IMR-90 (cell line): ENCODE measurements at regions not wholly inside any gene's neighbourhood (a gene's known extent, or its start where the extent isn't known, plus 50 kb on each side); places are given as distances from the start of the nearest gene placed in this dataset.

Experiments
- ATAC-seq: fragments of 200-7000 bp; cut with Tn5 transposase; 2 replicates; pipeline ENCODE4 v1.9.1; 2020; ENCODE audit warnings: low read depth, mild to moderate bottlenecking, moderate library complexity
- BruUV-seq: library from RNA; stranded (reverse); fragments of 400-500 nt; replicated peaks from 2 replicates; lab custom pipeline; 2021; lab: Mats Ljungman, UMichigan
- CTCF ChIA-PET: fragments of 300-600 bp; formaldehyde crosslinking; extraction: SDS; loops from one replicate; lab custom pipeline; 2021; ENCODE audit warnings: antibody characterized with exemption; lab: Yijun Ruan, JAX
- POLR2A ChIA-PET: fragments of 300-600 bp; sonication (Branson Sonifier 250); formaldehyde crosslinking; loops from one replicate; lab custom pipeline; 2022; ENCODE audit warnings: antibody characterized with exemption; ENCODE audit not compliant: unreplicated experiment; lab: Charles Lee
- DNase-seq: peaks from one replicate; pipeline ENCODE4 v3.0.0; 2013
- H2AFZ ChIP-seq: replicated peaks from 2 replicates; pipeline ENCODE3; 2013; ENCODE audit warnings: low read length, mild to moderate bottlenecking; ENCODE audit not compliant: poor library complexity
- H2AK5ac ChIP-seq: 2 replicates; pipeline ENCODE4 v1.6.1; 2013; ENCODE audit warnings: low read depth, low read length, inconsistent platforms
- H2AK9ac ChIP-seq: replicated peaks from 2 replicates; pipeline ENCODE3; 2013; ENCODE audit warnings: mild to moderate bottlenecking, low read depth, low read length, moderate library complexity; ENCODE audit not compliant: poor library complexity
- H2BK120ac ChIP-seq: 2 replicates; pipeline ENCODE4 v1.6.1; 2013; ENCODE audit warnings: low read depth, low read length, inconsistent platforms
- H2BK15ac ChIP-seq: 3 replicates; pipeline ENCODE4 v1.6.1; 2013; ENCODE audit warnings: low read depth, low read length, inconsistent platforms
- H2BK20ac ChIP-seq: 2 replicates; pipeline ENCODE4 v1.6.1; 2013; ENCODE audit warnings: low read depth, mild to moderate bottlenecking, inconsistent platforms, low read length, moderate library complexity
- H2BK5ac ChIP-seq: 2 replicates; pipeline ENCODE4 v1.6.1; 2013; ENCODE audit warnings: mild to moderate bottlenecking, low read depth, low read length, inconsistent platforms; ENCODE audit not compliant: poor library complexity, severe bottlenecking
- H3K14ac ChIP-seq: replicated peaks from 2 replicates; pipeline ENCODE4 v1.6.1; 2013; ENCODE audit warnings: low read depth, low read length, inconsistent platforms
- H3K18ac ChIP-seq: 2 replicates; pipeline ENCODE4 v1.6.1; 2013; ENCODE audit warnings: low read depth, low read length, control low read depth
- H3K23ac ChIP-seq: 2 replicates; pipeline ENCODE4 v1.6.1; 2013; ENCODE audit warnings: low read depth, low read length, inconsistent platforms
- H3K27ac ChIP-seq: 2 replicates; pipeline ENCODE4 v1.5.1; 2013; ENCODE audit warnings: mild to moderate bottlenecking, control low read depth, low read length; ENCODE audit not compliant: insufficient read depth
- H3K27me3 ChIP-seq: 2 replicates; pipeline ENCODE4 v1.6.1; 2013; ENCODE audit warnings: low read length; ENCODE audit not compliant: control insufficient read depth, insufficient read depth
- H3K36me3 ChIP-seq: 2 replicates; pipeline ENCODE4 v1.6.1; 2013; ENCODE audit warnings: low read length, mixed read lengths; ENCODE audit not compliant: control insufficient read depth, insufficient read depth
- H3K4ac ChIP-seq: 2 replicates; pipeline ENCODE4 v1.6.1; 2013; ENCODE audit warnings: low read depth, low read length, inconsistent platforms
- H3K4me1 ChIP-seq: 2 replicates; pipeline ENCODE4 v1.6.1; 2013; ENCODE audit warnings: low read length, mixed read lengths; ENCODE audit not compliant: control insufficient read depth, insufficient read depth
- H3K4me2 ChIP-seq: 2 replicates; pipeline ENCODE4 v1.6.1; 2013; ENCODE audit warnings: low read depth, mild to moderate bottlenecking, control low read depth, low read length, moderate library complexity
- H3K4me3 ChIP-seq: 2 replicates; pipeline ENCODE4 v1.5.1; 2013; ENCODE audit warnings: low read depth, mild to moderate bottlenecking, control low read depth, low read length, moderate library complexity; ENCODE audit not compliant: insufficient read depth
- H3K56ac ChIP-seq: 2 replicates; pipeline ENCODE4 v1.6.1; 2013; ENCODE audit warnings: low read length, inconsistent platforms; ENCODE audit not compliant: insufficient read depth; ENCODE audit errors: extremely low read depth
- H3K79me1 ChIP-seq, 2 experiments: 2 replicates each; pipeline ENCODE4 v1.6.1; 2013; ENCODE audit warnings: low read length in 2 of 2, inconsistent platforms in 1 of 2, low read depth in 1 of 2
- H3K9ac ChIP-seq: 2 replicates; pipeline ENCODE4 v1.6.1; 2013; ENCODE audit warnings: low read depth, low read length, control low read depth
- H3K9me1 ChIP-seq: 2 replicates; pipeline ENCODE4 v1.6.1; 2013; ENCODE audit warnings: low read length, inconsistent platforms; ENCODE audit not compliant: insufficient read depth
- H3K9me3 ChIP-seq: 2 replicates; pipeline ENCODE4 v1.6.1; 2013; ENCODE audit warnings: low read length; ENCODE audit not compliant: control insufficient read depth, insufficient read depth
- H4K20me1 ChIP-seq: 2 replicates; pipeline ENCODE4 v1.6.1; 2013; ENCODE audit warnings: low read length, inconsistent platforms; ENCODE audit not compliant: insufficient read depth
- H4K5ac ChIP-seq: 2 replicates; pipeline ENCODE4 v1.6.1; 2013; ENCODE audit warnings: mild to moderate bottlenecking, low read depth, low read length, control low read depth
- H4K8ac ChIP-seq, 2 experiments: 2 replicates each; pipeline ENCODE4 v1.6.1; 2013; ENCODE audit warnings: low read depth in 2 of 2, low read length in 2 of 2, control low read depth in 1 of 2, inconsistent platforms in 1 of 2
- H4K91ac ChIP-seq: 2 replicates; pipeline ENCODE4 v1.6.1; 2013; ENCODE audit warnings: low read depth, low read length, inconsistent platforms; ENCODE audit not compliant: insufficient read depth
- BHLHE40 ChIP-seq: fragments of 150-350 bp; IDR thresholded peaks from 2 replicates; pipeline ENCODE4 v1.6.1; 2016; ENCODE audit warnings: mild to moderate bottlenecking, low read depth, low read length
- CEBPB ChIP-seq: IDR thresholded peaks from 2 replicates; pipeline ENCODE4 v1.6.1; 2012; ENCODE audit warnings: low read depth, low read length, improper control_type of control experiment
- CHD1 ChIP-seq: IDR thresholded peaks from 2 replicates; pipeline ENCODE4 v1.6.1; 2012; ENCODE audit warnings: low read depth, low read length, improper control_type of control experiment
- FOS ChIP-seq: fragments of 150-350 bp; IDR thresholded peaks from 2 replicates; pipeline ENCODE4 v1.6.1; 2016; ENCODE audit warnings: low read depth, low read length
- MAFK ChIP-seq: IDR thresholded peaks from 2 replicates; pipeline ENCODE4 v1.6.1; 2012; ENCODE audit warnings: low read depth, low read length, improper control_type of control experiment
- MAZ ChIP-seq: IDR thresholded peaks from 2 replicates; pipeline ENCODE4 v1.6.1; 2012; ENCODE audit warnings: low read depth, mild to moderate bottlenecking, low read length, improper control_type of control experiment, moderate library complexity, borderline replicate concordance
- MXI1 ChIP-seq: IDR thresholded peaks from 2 replicates; pipeline ENCODE4 v1.6.1; 2012; ENCODE audit warnings: low read depth, mild to moderate bottlenecking, low read length, moderate library complexity, borderline replicate concordance
- NFE2L2 ChIP-seq: fragments of 150-350 bp; IDR thresholded peaks from 2 replicates; pipeline ENCODE4 v1.6.1; 2016; ENCODE audit warnings: low read depth, mild to moderate bottlenecking, low read length
- POLR2A ChIP-seq: IDR thresholded peaks from 2 replicates; pipeline ENCODE4 v1.6.1; 2012; ENCODE audit warnings: mild to moderate bottlenecking, low read depth, low read length
- RAD21 ChIP-seq: IDR thresholded peaks from 2 replicates; pipeline ENCODE4 v1.6.1; 2012; ENCODE audit warnings: low read length, improper control_type of control experiment
- RCOR1 ChIP-seq: IDR thresholded peaks from 2 replicates; pipeline ENCODE4 v1.6.1; 2012; ENCODE audit warnings: mild to moderate bottlenecking, low read length, improper control_type of control experiment; ENCODE audit not compliant: insufficient replicate concordance
- RFX5 ChIP-seq: IDR thresholded peaks from 2 replicates; pipeline ENCODE4 v1.8.0; 2012; ENCODE audit warnings: low read depth, mild to moderate bottlenecking, low read length, moderate library complexity
- SMC3 ChIP-seq: fragments of 150-350 bp; IDR thresholded peaks from 2 replicates; pipeline ENCODE4 v1.6.1; 2016; ENCODE audit warnings: low read depth, mild to moderate bottlenecking, antibody characterized with exemption, low read length, moderate library complexity
- WGBS, 2 experiments: methylation state at CpG; one replicate each; pipeline versions ENCODE4 v1.1.5 to v1.1.7; 2013; ENCODE audit warnings: missing lambda C conversion rate in 2 of 2; ENCODE audit not compliant: insufficient read length in 1 of 2; ENCODE audit errors: extremely low coverage in 2 of 2; 5-methylcytosine and 5-hydroxymethylcytosine counted together
- dilution Hi-C: fragments of 300-500 bp; cut with HindIII; formaldehyde crosslinking; loops from one replicate; pipeline ENCODE4 v1.14.3; 2018; ENCODE audit warnings: low sequenced_read_pairs; ENCODE audit not compliant: unreplicated experiment
- in situ Hi-C: fragments of 300-500 bp; cut with MboI; formaldehyde crosslinking; loops from 3 replicates; pipeline ENCODE4 v1.14.3; 2019; ENCODE audit warnings: low sequenced_read_pairs, inconsistent platforms, mixed read lengths
- intact Hi-C: fragments of 100-400 bp; cut with micrococcal nuclease; formaldehyde crosslinking; loops from 2 replicates; pipeline ENCODE4 v1.10.0; 2022
- TF ChIP-seq, protein P1 (sequence below): fragments of 150-350 bp; IDR thresholded peaks from 2 replicates; pipeline ENCODE4 v1.6.1; 2017; ENCODE audit warnings: mild to moderate bottlenecking, antibody characterized with exemption, low read length, low read depth
- TF ChIP-seq, protein P2 (sequence below): fragments of 150-350 bp; IDR thresholded peaks from 2 replicates; pipeline ENCODE4 v1.6.1; 2016; ENCODE audit warnings: low read depth, mild to moderate bottlenecking, low read length, moderate library complexity, borderline replicate concordance

DNA sequence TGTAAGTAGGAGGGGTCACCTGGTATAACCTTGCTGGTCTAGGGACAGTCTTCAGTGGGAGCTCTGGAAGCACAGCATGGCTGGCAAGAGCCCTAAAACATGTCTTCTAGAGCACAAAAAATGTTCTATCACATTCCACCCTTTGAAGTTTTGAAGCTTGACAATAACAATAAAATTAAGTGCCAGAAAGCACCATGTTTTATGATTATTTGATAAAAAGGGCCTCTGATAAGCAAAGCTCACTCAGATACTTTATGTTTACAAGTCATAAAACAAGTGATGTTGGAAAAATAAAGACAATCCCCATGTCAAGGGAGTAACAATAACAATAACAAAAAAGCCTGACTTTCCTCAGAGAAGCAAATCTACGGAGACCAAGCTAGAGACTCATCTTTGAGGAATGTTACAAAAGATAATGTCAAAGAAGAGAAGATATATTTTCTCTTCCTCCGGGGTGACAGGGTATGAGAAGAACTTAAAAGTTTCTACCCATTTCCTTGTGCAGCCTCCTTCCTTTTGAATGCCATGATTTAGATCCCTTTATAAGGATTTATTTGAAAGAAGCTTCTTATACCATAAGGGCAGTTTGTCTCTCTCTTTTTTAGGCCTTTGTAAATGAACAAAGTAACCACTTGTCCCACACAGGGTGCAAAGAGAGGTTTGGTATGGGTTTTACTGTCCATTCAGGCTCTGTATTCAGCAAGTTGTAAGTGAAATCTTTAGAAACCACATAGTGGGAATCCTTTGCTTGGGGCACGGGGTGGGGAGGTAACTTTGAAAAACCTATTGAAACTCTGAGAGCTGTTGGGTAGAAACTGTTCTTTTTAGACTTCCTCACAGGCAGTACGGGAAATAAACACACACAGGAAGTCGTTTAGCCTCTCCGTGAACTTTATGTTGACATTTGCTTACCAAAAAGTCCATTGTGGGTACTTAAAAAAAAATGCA lies 109.6 kb upstream of the RBMS3 start:
- H3K9me1 ChIP-seq = no peaks in the 10 kb centered on the region; the same call in 1 of the 2 replicates
- intact Hi-C loops (no loop called here), dilution Hi-C loops (no loop called here), in situ Hi-C loops (no loop called here)
- ChIA-PET POLR2A (no interaction called here), CTCF (interaction anchor here (0.6 kb wide), 1 partner anchor 1019 kb away, joined by 3 read pairs; no protein-coding TSS in a partner anchor)
- peak overlapping the region; percentile 78 for H2BK20ac ChIP-seq
- no peaks in the 10 kb centered on the region for H3K36me3 ChIP-seq
- peak overlapping the region; percentile 84; the same call in 2 of the 3 replicates for H2BK15ac ChIP-seq
- peak overlapping the region; percentile 82 to 96 for H4K8ac ChIP-seq
- H3K27me3 ChIP-seq = no peaks in the 10 kb centered on the region
- H3K4me3 ChIP-seq = no peak overlapping the region
- BruUV-seq = no TSS peak
- WGBS, 2 experiments = no CpG with 5 or more reads among the region's 6 CpGs
- ATAC-seq = peak; percentile 49
- H3K4me2 ChIP-seq = peak overlapping the region; percentile 57; the same call in 1 of the 2 replicates
- peak overlapping the region; percentile 61; the same call in 1 of the 2 replicates for H3K23ac ChIP-seq
- H3K4me1 ChIP-seq = peaks cover 2% of the 10 kb centered on the region; the same call in 1 of the 2 replicates
- peak overlapping the region; percentile 47 for H3K4ac ChIP-seq
- peak overlapping the region; percentile 65 for H3K14ac ChIP-seq
- no peak overlapping the region for H2AK5ac ChIP-seq
- peak overlapping the region; percentile 83 for H4K91ac ChIP-seq
- no peaks in the 10 kb centered on the region for H3K79me1 ChIP-seq
- H2BK120ac ChIP-seq = peak overlapping the region; percentile 91
- peak overlapping the region; percentile 94 for H3K18ac ChIP-seq
- no peak overlapping the region for H2AFZ ChIP-seq
- peak; percentile 45 for DNase-seq
- no peaks in the 10 kb centered on the region for H3K9me3 ChIP-seq
- peak overlapping the region; percentile 81; the same call in 1 of the 2 replicates for H4K5ac ChIP-seq
- H2BK5ac ChIP-seq = peak overlapping the region; percentile 82
- peak overlapping the region; percentile 84 for H3K56ac ChIP-seq
- H3K27ac ChIP-seq = peak overlapping the region; percentile 68
- no peak overlapping the region for H2AK9ac ChIP-seq
- no peaks in the 10 kb centered on the region for H4K20me1 ChIP-seq
- no peak overlapping the region for H3K9ac ChIP-seq
- no peak for TF ChIP-seq RFX5
- TF ChIP-seq FOS = no peak
- TF ChIP-seq, protein P1, sequence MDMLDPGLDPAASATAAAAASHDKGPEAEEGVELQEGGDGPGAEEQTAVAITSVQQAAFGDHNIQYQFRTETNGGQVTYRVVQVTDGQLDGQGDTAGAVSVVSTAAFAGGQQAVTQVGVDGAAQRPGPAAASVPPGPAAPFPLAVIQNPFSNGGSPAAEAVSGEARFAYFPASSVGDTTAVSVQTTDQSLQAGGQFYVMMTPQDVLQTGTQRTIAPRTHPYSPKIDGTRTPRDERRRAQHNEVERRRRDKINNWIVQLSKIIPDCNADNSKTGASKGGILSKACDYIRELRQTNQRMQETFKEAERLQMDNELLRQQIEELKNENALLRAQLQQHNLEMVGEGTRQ = no peak
- TF ChIP-seq MAFK = no peak
- TF ChIP-seq, protein P2, sequence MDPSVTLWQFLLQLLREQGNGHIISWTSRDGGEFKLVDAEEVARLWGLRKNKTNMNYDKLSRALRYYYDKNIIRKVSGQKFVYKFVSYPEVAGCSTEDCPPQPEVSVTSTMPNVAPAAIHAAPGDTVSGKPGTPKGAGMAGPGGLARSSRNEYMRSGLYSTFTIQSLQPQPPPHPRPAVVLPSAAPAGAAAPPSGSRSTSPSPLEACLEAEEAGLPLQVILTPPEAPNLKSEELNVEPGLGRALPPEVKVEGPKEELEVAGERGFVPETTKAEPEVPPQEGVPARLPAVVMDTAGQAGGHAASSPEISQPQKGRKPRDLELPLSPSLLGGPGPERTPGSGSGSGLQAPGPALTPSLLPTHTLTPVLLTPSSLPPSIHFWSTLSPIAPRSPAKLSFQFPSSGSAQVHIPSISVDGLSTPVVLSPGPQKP = no peak
- TF ChIP-seq POLR2A = no peak
- TF ChIP-seq CEBPB = no peak
- no peak for TF ChIP-seq BHLHE40
- no peak for TF ChIP-seq RAD21
- TF ChIP-seq SMC3 = no peak
- TF ChIP-seq MAZ = no peak
- TF ChIP-seq CHD1 = no peak
- TF ChIP-seq NFE2L2 = no peak
- no peak for TF ChIP-seq RCOR1
- no peak for TF ChIP-seq MXI1
